Left forelimb (tissue), 1 donor: ENCODE measurements at regions not wholly inside any gene's neighbourhood (a gene's known extent, or its start where the extent isn't known, plus 50 kb on each side); places are given as distances from the start of the nearest gene placed in this dataset.

Experiments
- DNase-seq: peaks from one replicate; pipeline ENCODE4 v3.0.0-alpha.2; 2018; ENCODE audit warnings: low spot score

- no peak for DNase-seq
Measured at GRCh38 chr10:8544057-8544380, 489.5 kb downstream of the GATA3 start.

GRCh38 chr10:8544500-8544899, 490.0 kb downstream of the GATA3 start:
- DNase-seq = no peak

- DNase-seq = no peak
Measured at GRCh38 chr10:8554574-8554973, 500.1 kb downstream of the GATA3 start.

- no peak for DNase-seq
Measured at GRCh38 chr10:8556321-8556720, 501.8 kb downstream of the GATA3 start.

- DNase-seq = no peak
Measured at GRCh38 chr10:8563478-8563877, 509.0 kb downstream of the GATA3 start.

GRCh38 chr10:8566737-8567136, 512.2 kb downstream of the GATA3 start:
- DNase-seq = no peak

- no peak for DNase-seq
Measured at GRCh38 chr10:8568401-8568800, 513.9 kb downstream of the GATA3 start.

- no peak for DNase-seq
Measured at GRCh38 chr10:8575620-8576019, 521.1 kb downstream of the GATA3 start.

GRCh38 chr10:8576281-8576680, 521.8 kb downstream of the GATA3 start:
- no peak for DNase-seq

GRCh38 chr10:8576911-8577310, 522.4 kb downstream of the GATA3 start:
- DNase-seq = no peak

- no peak for DNase-seq
Measured at GRCh38 chr10:8577686-8578085, 523.2 kb downstream of the GATA3 start.

GRCh38 chr10:8581521-8582225, 527.2 kb downstream of the GATA3 start:
- DNase-seq = no peak

- DNase-seq = no peak
Measured at GRCh38 chr10:8583096-8583495, 528.6 kb downstream of the GATA3 start.

GRCh38 chr10:8584666-8585065, 530.2 kb downstream of the GATA3 start:
- DNase-seq = no peak

GRCh38 chr10:8586504-8586903, 532.0 kb downstream of the GATA3 start:
- DNase-seq = no peak

- DNase-seq = no peak
Measured at GRCh38 chr10:8588135-8588534, 533.6 kb downstream of the GATA3 start.

GRCh38 chr10:8590518-8590917, 536.0 kb downstream of the GATA3 start:
- no peak for DNase-seq

- no peak for DNase-seq
Measured at GRCh38 chr10:8591640-8592039, 537.2 kb downstream of the GATA3 start.

- no peak for DNase-seq
Measured at GRCh38 chr10:8594176-8594575, 539.7 kb downstream of the GATA3 start.

GRCh38 chr10:8594711-8595110, 540.2 kb downstream of the GATA3 start:
- no peak for DNase-seq

GRCh38 chr10:8595140-8595539, 540.7 kb downstream of the GATA3 start:
- DNase-seq = no peak

GRCh38 chr10:8596929-8597472, 542.5 kb downstream of the GATA3 start:
- DNase-seq = no peak

GRCh38 chr10:8600192-8600591, 545.7 kb downstream of the GATA3 start:
- DNase-seq = no peak

- DNase-seq = no peak
Measured at GRCh38 chr10:8602821-8603220, 548.3 kb downstream of the GATA3 start.
